Gastroesophageal sphincter (tissue), 4 donors: ENCODE measurements at regions not wholly inside any gene's neighbourhood (a gene's known extent, or its start where the extent isn't known, plus 50 kb on each side); places are given as distances from the start of the nearest gene placed in this dataset.

Experiments
- ATAC-seq: fragments of 150-250 bp; one replicate; pipeline ENCODE4 v1.9.1; 2016; ENCODE audit warnings: mild to moderate bottlenecking, moderate library complexity
- H3K27ac ChIP-seq, 4 donors: fragments of 200-600 bp; sonication (generic) in 3 of 4; 1 replicate in 3 of 4; 2 replicates in 1 of 4; pipeline ENCODE4 v1.5.1; 2016 to 2019
- H3K27me3 ChIP-seq: fragments of 200-600 bp; sonication (generic); one replicate; pipeline ENCODE4 v1.5.1; 2019
- H3K36me3 ChIP-seq, 2 donors: fragments of 200-600 bp; sonication (generic); one replicate each; pipeline ENCODE4 v1.5.1; 2019; ENCODE audit warnings: control low read depth in 1 of 2
- H3K4me1 ChIP-seq, 3 donors: fragments of 200-600 bp; sonication (generic); 1 replicate in 2 of 3; 2 replicates in 1 of 3; pipeline ENCODE4 v1.5.1; 2016 to 2019; ENCODE audit warnings: control low read depth in 2 of 3
- H3K4me3 ChIP-seq, 2 donors: fragments of 200-600 bp; sonication (generic); one replicate each; pipeline ENCODE4 v1.5.1; 2019; ENCODE audit warnings: mild to moderate bottlenecking in 1 of 2, moderate library complexity in 1 of 2
- H3K9me3 ChIP-seq, 3 donors: fragments of 200-600 bp; sonication (generic); one replicate each; pipeline ENCODE4 v1.5.1; 2017 to 2019; ENCODE audit warnings: control low read depth in 2 of 3
- CTCF ChIP-seq, 4 experiments: fragments of 200-600 bp in 2 of 4; fragments of 450-650 bp in 2 of 4; sonication (generic) in 1 of 4; IDR thresholded peaks; one replicate each; pipeline ENCODE4 v1.5.1; 2017 to 2019; ENCODE audit warnings: antibody characterized with exemption in 4 of 4, mild to moderate bottlenecking in 2 of 4, moderate library complexity in 2 of 4
- EP300 ChIP-seq: sonication (generic); formaldehyde crosslinking; IDR thresholded peaks from one replicate; pipeline ENCODE4 v1.6.1; 2017; ENCODE audit warnings: antibody characterized with exemption, mild to moderate bottlenecking
- POLR2A ChIP-seq, 2 donors: fragments of 450-650 bp; IDR thresholded peaks; one replicate each; pipeline ENCODE4 v1.6.1; 2017; ENCODE audit warnings: antibody characterized with exemption in 2 of 2, mild to moderate bottlenecking in 2 of 2, moderate library complexity in 1 of 2
- POLR2AphosphoS5 ChIP-seq: sonication (generic); formaldehyde crosslinking; IDR thresholded peaks from one replicate; pipeline ENCODE4 v1.6.1; 2017; ENCODE audit warnings: antibody characterized with exemption
- WGBS, 2 donors: methylation state at CpG; one replicate each; pipeline ENCODE4 v1.1.5; 2018; ENCODE audit warnings: low coverage in 1 of 2; 5-methylcytosine and 5-hydroxymethylcytosine counted together

GRCh38 chr4:8687083-8687482, 94.5 kb downstream of the CPZ start:
- no peaks in the 10 kb centered on the region for H3K9me3 ChIP-seq
- no peak overlapping the region for H3K27ac ChIP-seq
- ATAC-seq = no peak
- H3K36me3 ChIP-seq = no peaks in the 10 kb centered on the region
- TF ChIP-seq EP300 (no peak), CTCF (IDR thresholded peaks at IDR 0.05) (no peak), POLR2AphosphoS5 (no peak), POLR2A (IDR thresholded peaks at IDR 0.05) (no peak)
- 75% methylated on average over 1 of the region's 1 CpG; no CpG with 5 or more reads in 1 of the 2 donors for WGBS, 2 donors
- no peak overlapping the region for H3K4me3 ChIP-seq
- peaks cover 65% of the 10 kb centered on the region for H3K27me3 ChIP-seq
- H3K4me1 ChIP-seq = no peaks in the 10 kb centered on the region

- TF ChIP-seq CTCF (IDR thresholded peaks at IDR 0.05) (no peak), EP300 (no peak), POLR2AphosphoS5 (no peak), POLR2A (IDR thresholded peaks at IDR 0.05) (no peak)
- Histone ChIP-seq H3K36me3 (no peaks in the 10 kb centered on the region), H3K27ac (no peak overlapping the region), H3K27me3 (peaks cover 72% of the 10 kb centered on the region), H3K4me1 (no peaks in the 10 kb centered on the region), H3K9me3 (no peaks in the 10 kb centered on the region), H3K4me3 (no peak overlapping the region)
- ATAC-seq = no peak
- 58 to 80% methylated on average over 2 to 3 of the region's 6 CpGs for WGBS, 2 donors
Measured at GRCh38 chr4:8685831-8686230, 93.3 kb downstream of the CPZ start.

GRCh38 chr4:8683462-8683861, 90.9 kb downstream of the CPZ start:
- ATAC-seq = no peak
- TF ChIP-seq POLR2AphosphoS5 = no peak
- no peak for TF ChIP-seq EP300
- no peak for TF ChIP-seq POLR2A (IDR thresholded peaks at IDR 0.05)
- TF ChIP-seq CTCF (IDR thresholded peaks at IDR 0.05) = no peak
- Histone ChIP-seq H3K27ac (no peak overlapping the region), H3K27me3 (peaks cover 55% of the 10 kb centered on the region), H3K4me3 (no peak overlapping the region), H3K4me1 (no peaks in the 10 kb centered on the region), H3K9me3 (no peaks in the 10 kb centered on the region), H3K36me3 (no peaks in the 10 kb centered on the region)
- 88 to 89% methylated on average over 5 of the region's 5 CpGs for WGBS, 2 donors

GRCh38 chr4:8682725-8683124, 90.2 kb downstream of the CPZ start:
- H3K27me3 ChIP-seq = peaks cover 48% of the 10 kb centered on the region
- no peaks in the 10 kb centered on the region for H3K9me3 ChIP-seq
- WGBS, 2 donors = 44 to 55% methylated on average over 4 to 5 of the region's 10 CpGs
- H3K36me3 ChIP-seq = no peaks in the 10 kb centered on the region
- no peak overlapping the region for H3K4me3 ChIP-seq
- no peak for ATAC-seq
- H3K4me1 ChIP-seq = no peaks in the 10 kb centered on the region
- no peak overlapping the region for H3K27ac ChIP-seq
- TF ChIP-seq POLR2A (IDR thresholded peaks at IDR 0.05) (no peak), CTCF (IDR thresholded peaks at IDR 0.05) (no peak), EP300 (no peak), POLR2AphosphoS5 (no peak)

- WGBS, 2 donors = no CpG with 5 or more reads among the region's 4 CpGs
- H3K27ac ChIP-seq = no peak overlapping the region
- ATAC-seq = no peak
- peaks cover 43% of the 10 kb centered on the region for H3K27me3 ChIP-seq
- no peak for TF ChIP-seq EP300
- no peak for TF ChIP-seq POLR2AphosphoS5
- no peak for TF ChIP-seq CTCF (IDR thresholded peaks at IDR 0.05)
- no peak for TF ChIP-seq POLR2A (IDR thresholded peaks at IDR 0.05)
- H3K9me3 ChIP-seq = no peaks in the 10 kb centered on the region
- no peaks in the 10 kb centered on the region for H3K36me3 ChIP-seq
- H3K4me1 ChIP-seq = no peaks in the 10 kb centered on the region
- H3K4me3 ChIP-seq = no peak overlapping the region
Measured at GRCh38 chr4:8682296-8682695, 89.7 kb downstream of the CPZ start.
